K562 (cell line): ENCODE measurements at regions not wholly inside any gene's neighbourhood (a gene's known extent, or its start where the extent isn't known, plus 50 kb on each side); places are given as distances from the start of the nearest gene placed in this dataset.

Source experiments
- AFF1 ChIP-seq, 2 experiments: fragments of 450-650 bp; IDR thresholded peaks; 2 replicates each; pipeline ENCODE4 v1.6.1; 2018; ENCODE audit warnings: mild to moderate bottlenecking in 2 of 2, low read depth in 1 of 2; ENCODE audit not compliant: partially characterized antibody in 2 of 2
- E2F3 ChIP-seq: fragments of 250-450 bp; sonication (Bioruptor Pico); IDR thresholded peaks from 2 replicates; pipeline ENCODE4 v1.4.0; 2020; ENCODE audit warnings: mild to moderate bottlenecking
- MTA3 ChIP-seq: fragments of 450-650 bp; formaldehyde crosslinking; IDR thresholded peaks from 2 replicates; pipeline ENCODE4 v1.6.1; 2017; ENCODE audit warnings: mild to moderate bottlenecking, borderline replicate concordance
- NFATC3 ChIP-seq: fragments of 450-650 bp; IDR thresholded peaks from 2 replicates; pipeline ENCODE4 v1.6.1; 2017; ENCODE audit warnings: mild to moderate bottlenecking
- NFIX ChIP-seq: fragments of 250-450 bp; sonication (Bioruptor Pico); IDR thresholded peaks from 2 replicates; pipeline ENCODE4 v1.4.0; 2020; ENCODE audit warnings: low read depth, mild to moderate bottlenecking, moderate library complexity
- PURB ChIP-seq: sonication (generic); formaldehyde crosslinking; IDR thresholded peaks from 2 replicates; pipeline ENCODE4 v1.9.0; 2021; ENCODE audit warnings: low read depth, mild to moderate bottlenecking, missing genetic modification reagents
- ZNF639 ChIP-seq, 2 experiments: fragments of 200-800 bp in 1 of 2; sonication (Bioruptor generic) in 1 of 2; sonication (generic) in 1 of 2; formaldehyde crosslinking in 1 of 2; IDR thresholded peaks in 1 of 2; conservative IDR thresholded peaks in 1 of 2; 2 replicates each; pipeline versions ENCODE4 v1.5.0 to v1.6.1; 2016 to 2020; ENCODE audit warnings: missing compliant biosample characterization in 1 of 2, missing genetic modification characterization in 1 of 2, missing genetic modification reagents in 1 of 2
- ZNF75A ChIP-seq: fragments of 450-650 bp; formaldehyde crosslinking; IDR thresholded peaks from 2 replicates; pipeline ENCODE4 v1.4.0; 2020; ENCODE audit warnings: mild to moderate bottlenecking
- ZNF79 ChIP-seq: fragments of 250-450 bp; sonication (Bioruptor Pico); IDR thresholded peaks from 2 replicates; pipeline ENCODE4 v1.4.0; 2020; ENCODE audit warnings: low read depth, mild to moderate bottlenecking, moderate library complexity

GRCh38 chr9:90508940-90509339 is 133.7 kb downstream of the DIRAS2 start (continued):
- TF ChIP-seq ZNF79 (CRISPR knock-in tag) = peak; percentile 29; the same call in 1 of the 2 replicates
- no peak for TF ChIP-seq ZNF75A (CRISPR knock-in tag)
- no peak for TF ChIP-seq NFATC3
- no peak for TF ChIP-seq PURB (CRISPR knock-in tag)
- TF ChIP-seq MTA3 = no peak
- no peak for TF ChIP-seq E2F3
- 0 out of 4 replicates have a peak, but pooled peaks of 1 of the 2 experiments have one; percentile 27 for TF ChIP-seq ZNF639 (CRISPR knock-in tag; conservative IDR thresholded peaks at IDR 0.05 in 1 of 2, IDR thresholded peaks at IDR 0.05 in 1 of 2)
- no peak for TF ChIP-seq NFIX (CRISPR knock-in tag)
- no peak for TF ChIP-seq AFF1 (IDR thresholded peaks at IDR 0.05; ENCODE audit: low read depth in 1 of 2, partially characterized antibody in 2 of 2)
